HepG2 (cell line): ENCODE measurements at regions not wholly inside any gene's neighbourhood (a gene's known extent, or its start where the extent isn't known, plus 50 kb on each side); places are given as distances from the start of the nearest gene placed in this dataset.

Experiments
- ATAC-seq: fragments of 200-7000 bp; cut with Tn5 transposase; 3 replicates; pipeline ENCODE4 v1.9.1; 2020; ENCODE audit warnings: mild to moderate bottlenecking, moderate library complexity
- BruUV-seq: library from RNA; stranded (reverse); fragments of 400-500 nt; replicated peaks from 2 replicates; lab custom pipeline; 2021; lab: Mats Ljungman, UMichigan
- CTCF ChIA-PET: fragments of 300-600 bp; formaldehyde crosslinking; extraction: SDS; loops from one replicate; lab custom pipeline; 2021; ENCODE audit warnings: low total read pairs, inconsistent platforms, low intra/inter-chr PET ratio; lab: Yijun Ruan, JAX
- POLR2A ChIA-PET: fragments of 350-600 bp; sonication (Branson Sonifier 250); formaldehyde crosslinking; loops from one replicate; lab custom pipeline; 2020; ENCODE audit warnings: antibody characterized with exemption, inconsistent platforms; lab: Yijun Ruan, JAX
- DNase-seq: peaks from one replicate; pipeline ENCODE4 v3.0.0-alpha.2; 2015; ENCODE audit warnings: low spot score
- FAIRE-seq: peaks from 3 replicates; lab custom pipeline; 2011; peaks lifted over from hg19 to GRCh38; lab: Jason Lieb, UNC
- H2AFZ ChIP-seq: one replicate; pipeline ENCODE4 v1.6.1; 2011; ENCODE audit warnings: low read length, inconsistent platforms
- H3K27ac ChIP-seq: fragments of 300-600 bp; 3 replicates; pipeline ENCODE4 v1.8.0; 2011; ENCODE audit warnings: mixed run types, mild to moderate bottlenecking, mixed read lengths, low read length, inconsistent platforms; ENCODE audit not compliant: insufficient read depth; ENCODE audit errors: extremely low read length
- H3K27me3 ChIP-seq, 2 experiments: fragments of 200-600 bp in 1 of 2; 2 replicates in 1 of 2; 3 replicates in 1 of 2; pipeline versions ENCODE4 v1.6.0 to v1.8.0; 2011; ENCODE audit warnings: low read length in 2 of 2, mild to moderate bottlenecking in 2 of 2, moderate library complexity in 2 of 2, inconsistent platforms in 1 of 2; ENCODE audit not compliant: insufficient read depth in 2 of 2, control insufficient read depth in 1 of 2
- H3K36me3 ChIP-seq, 2 experiments: fragments of 200-600 bp in 1 of 2; replicated peaks in 1 of 2; 2 replicates in 1 of 2; 3 replicates in 1 of 2; pipeline versions ENCODE4 v1.5.1 to v1.8.0; 2011; ENCODE audit warnings: low read length in 2 of 2, inconsistent platforms in 1 of 2; ENCODE audit not compliant: insufficient read depth in 2 of 2, control insufficient read depth in 1 of 2
- H3K4me1 ChIP-seq: 2 replicates; pipeline ENCODE4 v1.5.1; 2012; ENCODE audit warnings: low read length, inconsistent platforms; ENCODE audit not compliant: insufficient read depth
- H3K4me2 ChIP-seq: 2 replicates; pipeline ENCODE4 v1.6.0; 2011; ENCODE audit warnings: low read depth, low read length, inconsistent platforms
- H3K4me3 ChIP-seq, 3 experiments: fragments of 200-600 bp in 1 of 3; sonication (generic), shearing (Covaris generic) in 1 of 3; replicated peaks in 1 of 3; 2 replicates each; pipeline ENCODE4 v1.5.1; 2011 to 2016; ENCODE audit warnings: low read length in 3 of 3, inconsistent platforms in 2 of 3, low read depth in 2 of 3, mild to moderate bottlenecking in 2 of 3, control low read depth in 1 of 3, mixed read lengths in 1 of 3; ENCODE audit not compliant: insufficient read depth in 1 of 3
- H3K79me2 ChIP-seq: one replicate; pipeline ENCODE4 v1.6.1; 2011; ENCODE audit warnings: low read length, inconsistent platforms; ENCODE audit not compliant: insufficient read depth
- H3K9ac ChIP-seq: 2 replicates; pipeline ENCODE4 v1.6.0; 2011; ENCODE audit warnings: mild to moderate bottlenecking, low read depth, low read length, inconsistent platforms; ENCODE audit not compliant: insufficient read depth
- H3K9me3 ChIP-seq: 2 replicates; pipeline ENCODE4 v1.5.1; 2012; ENCODE audit warnings: mild to moderate bottlenecking, low read length
- H4K20me1 ChIP-seq: 2 replicates; pipeline ENCODE4 v1.6.0; 2011; ENCODE audit warnings: inconsistent platforms, mild to moderate bottlenecking, low read length, moderate library complexity; ENCODE audit not compliant: insufficient read depth
- KLF11 ChIP-seq: IDR thresholded peaks from 2 replicates; pipeline ENCODE4 v1.6.1; 2016; ENCODE audit warnings: missing compliant biosample characterization
- NPAS2 ChIP-seq: sonication (generic); formaldehyde crosslinking; IDR thresholded peaks from 2 replicates; pipeline ENCODE4 v1.8.0; 2022; ENCODE audit warnings: mild to moderate bottlenecking, missing genetic modification reagents, borderline replicate concordance
- ZNF121 ChIP-seq: sonication (generic); formaldehyde crosslinking; IDR thresholded peaks from 2 replicates; pipeline ENCODE4 v1.5.0; 2020; ENCODE audit warnings: mild to moderate bottlenecking, missing genetic modification reagents
- ZNF678 ChIP-seq: sonication (generic); formaldehyde crosslinking; IDR thresholded peaks from 2 replicates; pipeline ENCODE4 v1.4.0; 2020; ENCODE audit warnings: mild to moderate bottlenecking, missing genetic modification reagents
- ZNF770 ChIP-seq: sonication (generic); formaldehyde crosslinking; IDR thresholded peaks from 2 replicates; pipeline ENCODE4 v1.5.0; 2020; ENCODE audit warnings: mild to moderate bottlenecking, missing genetic modification reagents
- ZSCAN5A ChIP-seq: sonication (generic); formaldehyde crosslinking; IDR thresholded peaks from 2 replicates; pipeline ENCODE4 v1.8.0; 2022; ENCODE audit warnings: mild to moderate bottlenecking, missing genetic modification reagents, borderline replicate concordance
- ZXDC ChIP-seq: sonication (generic); formaldehyde crosslinking; IDR thresholded peaks from 2 replicates; pipeline ENCODE4 v1.5.0; 2020; ENCODE audit warnings: mild to moderate bottlenecking, missing genetic modification reagents
- WGBS: methylation state at CpG from one replicate; pipeline ENCODE4 v1.1.6; 2017; ENCODE audit warnings: low lambda C conversion rate; 5-methylcytosine and 5-hydroxymethylcytosine counted together
- in situ Hi-C: cut with HindIII; loops from 2 replicates; pipeline ENCODE4 v1.10.0; 2017; ENCODE audit warnings: low pct_unique_long_range_greater_than_20kb; ENCODE audit not compliant: extremely low pct_ligation_motif_present
- intact Hi-C: fragments of 100-400 bp; cut with micrococcal nuclease; formaldehyde crosslinking; loops from one replicate; pipeline ENCODE4 v1.10.0; 2022; ENCODE audit not compliant: unreplicated experiment

GRCh38 chr7:138287549-138287948 is 172.5 kb upstream of the TRIM24 start:
- no peak for FAIRE-seq
- Histone ChIP-seq H3K9me3 (peaks cover 22% of the 10 kb centered on the region), H3K27me3 (no peaks in the 10 kb centered on the region), H3K36me3 (no peaks in the 10 kb centered on the region), H3K4me2 (no peak overlapping the region), H3K4me1 (peaks cover 18% of the 10 kb centered on the region), H3K27ac (no peak overlapping the region), H3K79me2 (no peaks in the 10 kb centered on the region), H3K4me3 (no peak overlapping the region), H2AFZ (no peak overlapping the region), H4K20me1 (no peaks in the 10 kb centered on the region), H3K9ac (no peak overlapping the region)
- ChIA-PET CTCF (no interaction called here), POLR2A (no interaction called here)
- in situ Hi-C loops, result no loop called here
- 50% methylated on average over 2 of the region's 2 CpGs for WGBS
- no peak for ATAC-seq
- intact Hi-C loops, result no loop called here
- BruUV-seq, result no TSS peak
- DNase-seq, result no peak
- TF ChIP-seq ZNF121 (CRISPR knock-in tag), result peak; percentile 51; the same call in 1 of the 2 replicates
- no peak for TF ChIP-seq KLF11
- peak; percentile 27; the same call in 1 of the 2 replicates for TF ChIP-seq ZNF770

DNA sequence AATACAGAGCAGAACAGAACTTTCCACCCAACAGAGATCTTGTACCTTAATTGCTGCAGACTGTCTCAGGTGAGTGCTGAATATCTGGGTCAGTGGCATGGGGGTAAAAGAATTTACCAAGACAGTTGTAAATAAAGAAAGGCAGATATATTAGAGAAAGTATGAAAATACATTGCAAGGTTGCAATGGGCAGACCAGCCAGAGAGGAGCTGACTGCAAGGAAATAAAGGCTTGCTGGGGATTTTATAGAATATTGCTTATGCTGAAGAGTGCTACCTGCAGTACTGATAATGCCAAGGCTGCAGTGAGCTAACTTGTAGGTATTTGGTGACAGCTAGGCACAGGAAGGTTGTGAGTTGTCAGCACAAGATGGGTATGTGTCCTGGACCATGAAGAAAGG is 171.0 kb upstream of the TRIM24 start:
- H3K27me3 ChIP-seq, result no peaks in the 10 kb centered on the region
- no peaks in the 10 kb centered on the region for H4K20me1 ChIP-seq
- H3K36me3 ChIP-seq, result no peaks in the 10 kb centered on the region
- no peak for ATAC-seq
- no peak overlapping the region for H3K9ac ChIP-seq
- H3K4me2 ChIP-seq, result no peak overlapping the region
- DNase-seq, result no peak
- H3K4me1 ChIP-seq, result peaks cover 21% of the 10 kb centered on the region
- in situ Hi-C loops, result no loop called here
- H3K9me3 ChIP-seq, result peaks cover 22% of the 10 kb centered on the region
- ChIA-PET POLR2A (no interaction called here), CTCF (no interaction called here)
- H2AFZ ChIP-seq, result no peak overlapping the region
- TF ChIP-seq ZXDC (CRISPR knock-in tag), result no peak
- peak; percentile 68; the same call in 1 of the 2 replicates for TF ChIP-seq ZNF678 (CRISPR knock-in tag)
- no peak for TF ChIP-seq NPAS2 (CRISPR knock-in tag)
- no peak for TF ChIP-seq ZSCAN5A
- no peak overlapping the region for H3K4me3 ChIP-seq
- no peak for FAIRE-seq
- no TSS peak for BruUV-seq
- no peak overlapping the region for H3K27ac ChIP-seq
- intact Hi-C loops, result no loop called here
- H3K79me2 ChIP-seq, result no peaks in the 10 kb centered on the region
